ENCODE measurements at regions not wholly inside any gene's neighbourhood (a gene's known extent, or its start where the extent isn't known, plus 50 kb on each side); places are given as distances from the start of the nearest gene placed in this dataset.

DNA sequence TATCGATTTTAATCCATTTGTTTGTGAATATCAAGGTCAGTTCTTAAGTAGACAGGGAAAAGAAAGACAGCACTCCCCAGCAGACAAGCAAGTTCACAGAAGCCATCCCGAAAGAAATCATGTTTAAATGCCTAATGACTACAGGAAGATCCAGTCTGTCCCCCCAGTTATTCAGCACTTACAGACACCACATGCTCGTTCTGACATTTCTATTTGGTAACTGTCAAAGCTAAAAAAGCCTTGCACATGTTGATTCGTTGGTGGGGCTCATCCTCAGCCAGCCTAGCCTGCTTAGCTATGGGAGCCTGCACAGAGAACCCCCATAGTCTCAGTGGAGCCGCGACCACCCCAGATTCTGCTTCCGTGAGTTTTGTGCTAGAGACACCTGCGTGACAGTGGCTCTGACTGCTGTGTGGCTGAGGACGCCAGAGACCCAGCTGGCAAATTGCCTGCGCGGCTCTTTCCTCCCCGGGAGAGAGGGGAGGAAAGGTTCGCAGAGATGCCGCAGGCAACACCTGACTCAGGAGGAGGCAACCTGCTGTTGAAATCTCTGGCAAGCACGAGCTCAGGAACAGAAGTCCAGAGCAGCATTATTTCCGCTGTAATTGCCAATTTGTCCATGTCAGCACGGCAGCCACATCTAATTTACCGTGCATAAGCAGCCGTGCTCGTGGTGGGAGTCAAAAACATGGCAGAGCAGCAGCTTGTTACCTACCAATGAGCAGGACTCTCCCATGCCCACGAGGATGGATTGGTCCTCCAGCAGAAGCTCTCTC is 194.2 kb downstream of the GPAM start:
- no peaks in the 10 kb centered on the region for H3K4me1 ChIP-seq
- H3K4me3 ChIP-seq: no peak overlapping the region
- DNase-seq: no peak
- no peaks in the 10 kb centered on the region for H3K36me3 ChIP-seq
- no peak overlapping the region for H3K27ac ChIP-seq
- TF ChIP-seq POLR2AphosphoS5 (IDR thresholded peaks at IDR 0.05) (no peak), CTCF (IDR thresholded peaks at IDR 0.05 in 8 of 11, conservative IDR thresholded peaks at IDR 0.05 in 3 of 11) (no peak), POLR2A (IDR thresholded peaks at IDR 0.05) (no peak)
- H3K27me3 ChIP-seq (replicated peaks in 1 of 7): no peaks in the 10 kb centered on the region
- WGBS, 5 donors: 73 to 81% (median 77%) methylated on average over 20 to 21 of the region's 21 CpGs
- H3K9me3 ChIP-seq: no peaks in the 10 kb centered on the region
- intact Hi-C loops (cut with DNase I; ENCODE audit: low total_unique reads): no loop called here

DNA sequence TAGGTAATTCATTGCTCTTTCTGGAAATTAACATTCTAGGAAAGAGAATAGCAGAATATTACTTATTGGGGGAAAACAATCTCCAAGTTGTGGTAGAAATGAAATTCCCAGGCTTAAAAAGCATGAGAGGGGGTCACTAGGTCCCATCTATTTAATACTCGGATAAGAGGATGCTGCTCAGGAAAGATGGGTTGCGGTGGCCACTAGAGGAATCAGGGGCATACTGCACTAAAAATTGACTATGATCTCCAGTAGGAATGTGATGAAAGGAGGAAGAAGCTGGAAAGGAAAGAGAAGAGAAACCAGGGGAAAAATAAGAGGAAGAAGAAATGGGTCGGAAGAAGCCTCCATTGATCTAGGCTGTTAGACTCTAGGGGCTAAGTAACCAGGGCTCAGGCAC is 192.8 kb downstream of the GPAM start:
- 64 to 78% (median 72%) methylated on average over 3 of the region's 3 CpGs for WGBS, 5 donors
- H3K27ac ChIP-seq: no peak overlapping the region
- no peaks in the 10 kb centered on the region for H3K36me3 ChIP-seq
- no peak for TF ChIP-seq POLR2AphosphoS5 (IDR thresholded peaks at IDR 0.05)
- no peak for TF ChIP-seq CTCF (IDR thresholded peaks at IDR 0.05 in 8 of 11, conservative IDR thresholded peaks at IDR 0.05 in 3 of 11)
- no peak for TF ChIP-seq POLR2A (IDR thresholded peaks at IDR 0.05)
- no peaks in the 10 kb centered on the region for H3K4me1 ChIP-seq
- no peak for DNase-seq
- H3K4me3 ChIP-seq: no peak overlapping the region
- intact Hi-C loops (cut with DNase I; ENCODE audit: low total_unique reads): no loop called here
- H3K27me3 ChIP-seq (replicated peaks in 1 of 7): no peaks in the 10 kb centered on the region
- H3K9me3 ChIP-seq: peaks cover 0 to 5% (median 0%) of the 10 kb centered on the region in 8 donors

DNA sequence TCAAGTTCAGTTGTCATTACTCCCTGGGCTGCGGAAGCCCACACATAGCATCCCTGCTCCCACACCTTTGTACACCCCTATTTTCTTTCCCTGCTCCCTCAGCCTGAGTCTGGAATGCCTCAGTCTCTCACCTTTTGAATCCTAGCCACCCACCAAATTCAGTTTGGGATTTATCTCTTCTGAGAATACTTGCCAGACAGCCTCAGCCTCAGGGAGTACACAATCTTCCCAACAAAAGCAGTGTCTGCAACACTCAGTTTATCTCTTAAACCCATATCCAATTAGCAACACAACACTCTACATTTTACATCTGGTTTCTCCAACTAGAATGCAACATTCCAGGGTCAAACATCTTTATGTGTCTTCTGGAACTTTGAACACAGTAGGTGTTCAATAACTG is 190.2 kb downstream of the GPAM start:
- no peak overlapping the region for H3K27ac ChIP-seq
- no peak for DNase-seq
- H3K36me3 ChIP-seq: no peaks in the 10 kb centered on the region
- H3K4me1 ChIP-seq: no peaks in the 10 kb centered on the region
- TF ChIP-seq CTCF (IDR thresholded peaks at IDR 0.05 in 8 of 11, conservative IDR thresholded peaks at IDR 0.05 in 3 of 11): no peak
- no peak for TF ChIP-seq POLR2AphosphoS5 (IDR thresholded peaks at IDR 0.05)
- TF ChIP-seq POLR2A (IDR thresholded peaks at IDR 0.05): no peak
- peaks cover 0 to 5% (median 0%) of the 10 kb centered on the region in 8 donors for H3K9me3 ChIP-seq
- intact Hi-C loops (cut with DNase I; ENCODE audit: low total_unique reads): no loop called here
- no peak overlapping the region for H3K4me3 ChIP-seq
- WGBS, 5 donors: 85 to 95% (median 93%) methylated on average over 1 of the region's 1 CpG
- H3K27me3 ChIP-seq (replicated peaks in 1 of 7): no peaks in the 10 kb centered on the region

DNA sequence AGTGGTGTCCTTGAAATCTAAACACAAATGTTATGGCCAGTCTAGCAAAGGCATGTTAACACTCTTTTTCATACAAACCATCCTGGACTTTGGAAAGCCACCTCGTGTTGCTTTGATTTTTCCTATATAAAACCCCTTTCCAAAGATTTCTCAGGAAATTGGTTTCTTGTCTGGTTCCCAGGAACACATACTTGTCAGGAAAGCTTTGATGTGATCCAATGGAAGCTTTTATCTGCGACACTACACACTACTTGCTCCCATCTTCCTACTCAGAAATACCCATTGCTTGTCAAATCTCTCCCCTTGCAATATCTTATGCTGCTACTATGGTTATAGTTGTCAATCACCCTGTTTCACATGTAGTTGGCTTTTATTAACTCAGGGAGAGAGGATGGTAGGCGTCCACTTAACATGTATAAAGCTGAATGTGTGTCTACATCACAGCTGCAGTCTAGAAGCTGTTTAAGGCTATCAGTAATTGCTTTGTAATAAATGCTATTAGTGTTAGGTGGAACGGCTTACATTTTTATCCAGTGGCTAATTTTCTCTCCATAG is 189.6 kb downstream of the GPAM start:
- no peaks in the 10 kb centered on the region for H3K36me3 ChIP-seq
- intact Hi-C loops (cut with DNase I; ENCODE audit: low total_unique reads): no loop called here
- no peaks in the 10 kb centered on the region for H3K4me1 ChIP-seq
- no peak overlapping the region for H3K27ac ChIP-seq
- peaks cover 0 to 5% (median 0%) of the 10 kb centered on the region in 8 donors for H3K9me3 ChIP-seq
- no peaks in the 10 kb centered on the region for H3K27me3 ChIP-seq (replicated peaks in 1 of 7)
- no peak for DNase-seq
- TF ChIP-seq POLR2A (IDR thresholded peaks at IDR 0.05): no peak
- TF ChIP-seq CTCF (IDR thresholded peaks at IDR 0.05 in 8 of 11, conservative IDR thresholded peaks at IDR 0.05 in 3 of 11): no peak
- TF ChIP-seq POLR2AphosphoS5 (IDR thresholded peaks at IDR 0.05): no peak
- H3K4me3 ChIP-seq: no peak overlapping the region
- 62 to 80% (median 74%) methylated on average over 4 of the region's 4 CpGs for WGBS, 5 donors

Data from spleen (tissue), 11 donors.